Astrocyte of the spinal cord (primary cell): ENCODE measurements at regions not wholly inside any gene's neighbourhood (a gene's known extent, or its start where the extent isn't known, plus 50 kb on each side); places are given as distances from the start of the nearest gene placed in this dataset.
A peak's percentile ranks its signal among the peaks of the same experiment; 100 is the strongest.

Experiments
- DNase-seq: peaks from one replicate; pipeline ENCODE4 v3.0.0; 2011; ENCODE audit warnings: low read depth, low spot score
- H3K4me3 ChIP-seq: 2 replicates; pipeline ENCODE4 v1.5.1; 2011; ENCODE audit warnings: low read depth, mild to moderate bottlenecking, low read length, moderate library complexity
- in situ Hi-C: cut with HindIII; loops from 2 replicates; pipeline ENCODE4 v1.10.0; 2017; ENCODE audit warnings: low sequenced_read_pairs
- TF ChIP-seq, protein P1 (sequence below): IDR thresholded peaks from 2 replicates; pipeline ENCODE4 v1.5.1; 2012; ENCODE audit warnings: low read depth, mild to moderate bottlenecking, low read length, inconsistent platforms

DNA sequence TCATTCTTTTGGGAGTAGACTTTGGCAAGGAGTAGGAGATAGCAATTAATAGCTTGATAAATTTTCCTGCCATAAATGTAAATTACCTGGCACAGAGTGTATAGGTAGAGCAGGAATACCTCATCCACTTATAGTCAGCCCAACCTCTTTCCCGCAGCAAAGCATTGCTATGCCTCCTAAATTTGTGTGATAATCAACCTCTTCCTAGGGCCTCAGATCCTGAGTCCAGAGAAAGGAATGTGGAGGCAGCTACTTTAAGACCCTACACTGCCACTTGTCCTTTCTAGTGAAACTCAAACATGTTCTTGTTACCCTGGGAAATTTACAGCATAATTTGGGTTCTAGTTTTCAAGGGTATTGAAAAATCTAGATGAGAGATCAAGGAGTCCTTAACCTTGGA is 919.0 kb downstream of the RAPGEF2 start:
- H3K4me3 ChIP-seq: no peak overlapping the region
- no peak for DNase-seq
- in situ Hi-C loops: no loop called here
- TF ChIP-seq, protein P1, sequence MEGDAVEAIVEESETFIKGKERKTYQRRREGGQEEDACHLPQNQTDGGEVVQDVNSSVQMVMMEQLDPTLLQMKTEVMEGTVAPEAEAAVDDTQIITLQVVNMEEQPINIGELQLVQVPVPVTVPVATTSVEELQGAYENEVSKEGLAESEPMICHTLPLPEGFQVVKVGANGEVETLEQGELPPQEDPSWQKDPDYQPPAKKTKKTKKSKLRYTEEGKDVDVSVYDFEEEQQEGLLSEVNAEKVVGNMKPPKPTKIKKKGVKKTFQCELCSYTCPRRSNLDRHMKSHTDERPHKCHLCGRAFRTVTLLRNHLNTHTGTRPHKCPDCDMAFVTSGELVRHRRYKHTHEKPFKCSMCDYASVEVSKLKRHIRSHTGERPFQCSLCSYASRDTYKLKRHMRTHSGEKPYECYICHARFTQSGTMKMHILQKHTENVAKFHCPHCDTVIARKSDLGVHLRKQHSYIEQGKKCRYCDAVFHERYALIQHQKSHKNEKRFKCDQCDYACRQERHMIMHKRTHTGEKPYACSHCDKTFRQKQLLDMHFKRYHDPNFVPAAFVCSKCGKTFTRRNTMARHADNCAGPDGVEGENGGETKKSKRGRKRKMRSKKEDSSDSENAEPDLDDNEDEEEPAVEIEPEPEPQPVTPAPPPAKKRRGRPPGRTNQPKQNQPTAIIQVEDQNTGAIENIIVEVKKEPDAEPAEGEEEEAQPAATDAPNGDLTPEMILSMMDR: no peak

- H3K4me3 ChIP-seq: no peak overlapping the region
- TF ChIP-seq, protein P1: no peak
- in situ Hi-C loops: no loop called here
- peak; percentile 55 for DNase-seq
These were observed 923.8 kb downstream of the RAPGEF2 start for GRCh38 chr4:160026721-160027120.

DNA sequence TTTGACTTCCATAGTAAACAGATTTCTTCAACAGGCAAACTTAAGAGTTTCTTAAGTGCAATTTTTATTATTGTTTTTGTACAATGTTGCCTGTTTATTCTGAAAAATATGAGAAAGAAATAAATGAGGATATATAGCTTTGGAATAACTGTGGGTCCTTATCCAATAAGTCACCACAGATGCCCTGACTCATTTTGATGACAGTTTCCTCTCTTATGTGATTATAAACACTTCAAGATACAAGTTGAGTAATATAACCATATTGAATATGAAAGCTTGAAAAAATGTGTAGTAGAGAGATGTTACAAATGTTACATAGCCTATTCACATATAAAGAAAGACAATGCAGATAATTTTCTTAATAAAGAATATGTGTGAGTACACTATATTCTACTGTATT is 931.6 kb downstream of the RAPGEF2 start:
- DNase-seq: no peak
- in situ Hi-C loops: no loop called here
- no peak overlapping the region for H3K4me3 ChIP-seq
- TF ChIP-seq, protein P1: no peak

DNA sequence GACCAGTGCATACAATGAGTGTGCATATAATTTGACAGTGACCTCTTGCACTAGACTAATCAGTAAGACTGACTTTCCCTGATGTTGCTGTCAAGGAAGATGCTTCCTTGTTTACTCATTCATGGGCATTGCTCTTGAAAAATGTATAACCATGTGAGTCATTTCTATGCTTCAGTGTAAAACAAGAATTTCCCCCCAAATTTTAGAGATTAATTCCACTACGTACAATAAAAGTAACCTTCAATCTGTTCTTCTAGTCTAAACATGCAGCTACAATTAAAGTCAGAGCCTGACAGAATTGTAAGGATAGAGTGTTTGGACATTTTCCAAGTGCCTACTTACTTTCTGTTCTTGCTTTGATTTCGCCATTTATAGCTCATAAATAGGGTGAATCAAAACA is 935.7 kb downstream of the RAPGEF2 start:
- in situ Hi-C loops: no loop called here
- peak; percentile 16 for DNase-seq
- H3K4me3 ChIP-seq: no peak overlapping the region
- TF ChIP-seq, protein P1: no peak

DNA sequence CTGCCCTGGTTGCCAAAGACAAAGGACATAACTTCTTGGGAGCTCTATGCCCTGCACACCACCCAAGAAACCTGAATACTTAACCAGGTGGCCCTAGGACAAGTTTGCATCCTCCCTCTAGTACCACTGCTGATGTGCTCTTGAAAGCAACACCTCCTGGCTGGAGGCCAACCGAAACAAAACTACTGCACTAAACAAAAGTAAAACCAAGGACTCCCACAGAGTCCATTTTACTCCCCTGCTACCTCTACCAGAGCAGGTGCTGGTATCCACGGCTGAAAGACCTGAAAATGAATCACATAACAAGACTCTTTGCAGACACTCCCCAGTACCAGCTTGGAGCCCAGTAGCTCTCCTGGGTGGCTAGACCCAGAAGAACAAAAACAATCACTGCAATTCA is 941.8 kb downstream of the RAPGEF2 start:
- TF ChIP-seq, protein P1: no peak
- H3K4me3 ChIP-seq: no peak overlapping the region
- DNase-seq: no peak
- in situ Hi-C loops: no loop called here

GRCh38 chr4:160082432-160083207 is 979.7 kb downstream of the RAPGEF2 start:
- in situ Hi-C loops: no loop called here
- no peak for DNase-seq
- TF ChIP-seq, protein P1: no peak
- H3K4me3 ChIP-seq: no peak overlapping the region
